Parathyroid adenoma (tissue), 2 donors: ENCODE measurements at regions not wholly inside any gene's neighbourhood (a gene's known extent, or its start where the extent isn't known, plus 50 kb on each side); places are given as distances from the start of the nearest gene placed in this dataset.

ENCODE experiments used
- H2AFZ ChIP-seq: fragments of 300-600 bp; sonication (generic); one replicate; pipeline ENCODE4 v1.7.0; 2017; ENCODE audit warnings: antibody characterized with exemption, mild to moderate bottlenecking
- H3K27ac ChIP-seq: fragments of 300-600 bp; sonication (generic); one replicate; pipeline ENCODE4 v1.7.0; 2017
- H3K27me3 ChIP-seq: fragments of 300-600 bp; sonication (generic); one replicate; pipeline ENCODE4 v1.7.0; 2017; ENCODE audit warnings: low read length; ENCODE audit not compliant: control insufficient read depth, insufficient read depth
- H3K36me3 ChIP-seq: fragments of 300-600 bp; sonication (generic); one replicate; pipeline ENCODE4 v1.7.0; 2017; ENCODE audit warnings: low read length; ENCODE audit not compliant: control insufficient read depth, insufficient read depth
- H3K4me1 ChIP-seq: fragments of 300-600 bp; sonication (generic); one replicate; pipeline ENCODE4 v1.7.0; 2017; ENCODE audit warnings: control low read depth
- H3K4me2 ChIP-seq: fragments of 300-600 bp; sonication (generic); one replicate; pipeline ENCODE4 v1.7.0; 2017; ENCODE audit warnings: low read length
- H3K4me3 ChIP-seq: fragments of 300-600 bp; sonication (generic); one replicate; pipeline ENCODE4 v1.7.0; 2017; ENCODE audit warnings: low read depth, low read length
- H3K79me2 ChIP-seq: fragments of 300-600 bp; sonication (generic); one replicate; pipeline ENCODE4 v1.7.0; 2017; ENCODE audit warnings: control low read depth
- H3K9ac ChIP-seq: fragments of 300-600 bp; sonication (generic); one replicate; pipeline ENCODE4 v1.7.0; 2017; ENCODE audit warnings: mild to moderate bottlenecking
- H3K9me3 ChIP-seq: fragments of 300-600 bp; sonication (generic); one replicate; pipeline ENCODE4 v1.7.0; 2017; ENCODE audit warnings: low read length; ENCODE audit not compliant: control insufficient read depth
- CTCF ChIP-seq: fragments of 300-600 bp; sonication (generic); IDR thresholded peaks from one replicate; pipeline ENCODE4 v1.7.0; 2017; ENCODE audit warnings: antibody characterized with exemption, mild to moderate bottlenecking
- donor health status: primary hyperparathyroidism.

- Histone ChIP-seq H3K4me3 (no peak overlapping the region), H3K9me3 (no peaks in the 10 kb centered on the region), H3K27ac (no peak overlapping the region), H2AFZ (no peak overlapping the region), H3K27me3 (no peaks in the 10 kb centered on the region), H3K9ac (no peak overlapping the region), H3K4me1 (no peaks in the 10 kb centered on the region), H3K4me2 (no peak overlapping the region), H3K36me3 (no peaks in the 10 kb centered on the region), H3K79me2 (no peaks in the 10 kb centered on the region)
- TF ChIP-seq CTCF = no peak
These were observed 135.2 kb upstream of the FAM9C start for GRCh38 chrX:13179586-13179985.

DNA sequence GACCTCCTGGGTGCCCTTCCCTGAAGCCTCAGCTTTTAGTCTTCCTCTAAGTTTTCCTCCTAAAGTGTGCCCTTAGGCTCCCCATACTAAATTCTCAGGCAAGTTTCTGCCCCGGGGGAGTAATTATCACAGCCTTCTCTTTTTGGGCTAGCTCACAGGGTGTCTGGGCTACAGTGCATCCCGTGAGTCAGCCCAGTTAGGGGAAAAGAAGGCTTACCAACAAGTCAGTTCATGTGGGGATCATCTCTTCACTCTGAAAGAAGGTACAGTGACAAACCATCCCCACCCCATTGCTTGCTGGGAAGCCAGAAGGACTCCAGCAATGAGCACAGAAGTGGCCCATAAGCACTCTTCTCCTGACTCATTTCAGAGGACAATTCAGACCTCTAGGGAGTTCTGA is 134.7 kb upstream of the FAM9C start:
- no peak for TF ChIP-seq CTCF
- Histone ChIP-seq H3K9ac (no peak overlapping the region), H3K4me3 (no peak overlapping the region), H3K4me2 (no peak overlapping the region), H3K9me3 (no peaks in the 10 kb centered on the region), H2AFZ (no peak overlapping the region), H3K4me1 (no peaks in the 10 kb centered on the region), H3K27me3 (no peaks in the 10 kb centered on the region), H3K79me2 (no peaks in the 10 kb centered on the region), H3K27ac (no peak overlapping the region), H3K36me3 (no peaks in the 10 kb centered on the region)

DNA sequence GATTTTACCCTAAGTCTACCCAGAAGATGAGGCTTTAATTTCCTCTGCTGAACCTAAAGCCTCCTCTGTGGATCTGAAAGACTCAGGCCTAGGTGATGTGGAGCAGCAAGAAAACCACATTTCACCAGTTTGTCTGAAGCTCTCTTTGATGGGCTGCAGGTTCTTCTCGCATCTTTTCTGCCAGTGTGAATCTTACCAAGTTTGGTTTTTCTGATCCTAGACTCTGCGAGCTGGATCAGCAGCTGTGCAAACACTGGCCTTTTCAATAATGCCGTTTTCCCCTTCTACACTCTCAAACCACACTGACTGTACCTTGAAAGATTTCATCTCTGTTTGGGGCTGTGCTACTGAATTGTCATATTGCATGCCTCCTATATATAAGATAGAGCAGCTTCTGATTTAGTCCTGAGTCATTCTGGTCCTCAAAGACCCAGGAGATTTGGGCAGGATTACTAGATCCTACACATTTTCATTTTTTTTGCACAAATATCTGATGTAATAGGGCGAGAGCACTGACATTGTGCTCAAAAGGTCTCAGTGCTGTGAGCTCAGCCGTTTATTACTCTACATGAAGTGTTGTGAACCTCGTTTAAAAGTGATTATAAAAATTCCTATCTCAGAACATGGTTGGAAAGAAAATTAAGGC is 133.6 kb upstream of the FAM9C start:
- Histone ChIP-seq H3K9ac (no peak overlapping the region), H3K4me3 (no peak overlapping the region), H3K36me3 (no peaks in the 10 kb centered on the region), H3K4me2 (no peak overlapping the region), H2AFZ (no peak overlapping the region), H3K27me3 (no peaks in the 10 kb centered on the region), H3K9me3 (no peaks in the 10 kb centered on the region), H3K27ac (no peak overlapping the region), H3K79me2 (no peaks in the 10 kb centered on the region), H3K4me1 (no peaks in the 10 kb centered on the region)
- no peak for TF ChIP-seq CTCF

GRCh38 chrX:13175056-13175455 is 130.6 kb upstream of the FAM9C start:
- H3K36me3 ChIP-seq = no peaks in the 10 kb centered on the region
- H2AFZ ChIP-seq = no peak overlapping the region
- no peak overlapping the region for H3K4me3 ChIP-seq
- no peaks in the 10 kb centered on the region for H3K27me3 ChIP-seq
- no peak overlapping the region for H3K9ac ChIP-seq
- H3K4me1 ChIP-seq = no peaks in the 10 kb centered on the region
- H3K79me2 ChIP-seq = no peaks in the 10 kb centered on the region
- no peak overlapping the region for H3K27ac ChIP-seq
- H3K9me3 ChIP-seq = no peaks in the 10 kb centered on the region
- no peak for TF ChIP-seq CTCF
- H3K4me2 ChIP-seq = no peak overlapping the region

DNA sequence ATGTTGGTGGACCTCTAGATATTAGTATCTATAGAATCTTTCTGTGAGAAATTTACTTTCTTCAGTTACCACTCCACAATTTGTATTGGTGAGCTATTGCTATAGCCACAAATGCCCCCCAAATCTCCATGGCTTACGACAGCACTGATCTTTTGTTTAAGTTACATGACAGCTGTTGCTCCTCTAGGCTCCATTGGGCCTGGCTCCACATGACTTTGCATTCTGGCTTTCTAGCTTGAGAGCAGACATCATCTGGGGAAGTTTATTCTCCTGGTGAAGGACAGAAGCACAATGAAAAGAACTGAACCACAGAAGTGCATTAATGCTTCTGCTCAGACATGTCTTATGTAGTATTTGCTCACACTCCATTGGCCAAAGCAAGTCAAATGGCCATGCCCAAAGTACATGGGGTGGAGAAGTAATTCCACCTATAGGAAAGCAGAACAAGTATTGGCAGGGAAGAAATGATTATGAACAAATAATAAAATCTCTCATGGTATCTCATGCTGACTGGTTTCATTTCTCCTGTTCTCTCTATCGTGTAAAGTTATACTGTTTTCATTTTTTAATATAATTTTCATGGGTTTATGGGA is 126.6 kb upstream of the FAM9C start:
- Histone ChIP-seq H3K4me1 (no peaks in the 10 kb centered on the region), H3K4me2 (no peak overlapping the region), H3K9ac (no peak overlapping the region), H3K79me2 (no peaks in the 10 kb centered on the region), H3K36me3 (no peaks in the 10 kb centered on the region), H3K27me3 (no peaks in the 10 kb centered on the region), H2AFZ (no peak overlapping the region), H3K9me3 (no peaks in the 10 kb centered on the region), H3K4me3 (no peak overlapping the region), H3K27ac (no peak overlapping the region)
- no peak for TF ChIP-seq CTCF
